GM21529 (cell line): ENCODE measurements at regions not wholly inside any gene's neighbourhood (a gene's known extent, or its start where the extent isn't known, plus 50 kb on each side); places are given as distances from the start of the nearest gene placed in this dataset.

Experiments used
- ATAC-seq: cut with Tn5 transposase; IDR thresholded peaks from one replicate; pipeline ENCODE4 v1.9.1; 2021; ENCODE audit not compliant: unreplicated experiment

GRCh38 chr3:117490716-117491115 lies 781.1 kb downstream of the TUSC7 start:
- no peak for ATAC-seq

GRCh38 chr3:117495620-117496019 lies 786.0 kb downstream of the TUSC7 start:
- no peak for ATAC-seq

DNA sequence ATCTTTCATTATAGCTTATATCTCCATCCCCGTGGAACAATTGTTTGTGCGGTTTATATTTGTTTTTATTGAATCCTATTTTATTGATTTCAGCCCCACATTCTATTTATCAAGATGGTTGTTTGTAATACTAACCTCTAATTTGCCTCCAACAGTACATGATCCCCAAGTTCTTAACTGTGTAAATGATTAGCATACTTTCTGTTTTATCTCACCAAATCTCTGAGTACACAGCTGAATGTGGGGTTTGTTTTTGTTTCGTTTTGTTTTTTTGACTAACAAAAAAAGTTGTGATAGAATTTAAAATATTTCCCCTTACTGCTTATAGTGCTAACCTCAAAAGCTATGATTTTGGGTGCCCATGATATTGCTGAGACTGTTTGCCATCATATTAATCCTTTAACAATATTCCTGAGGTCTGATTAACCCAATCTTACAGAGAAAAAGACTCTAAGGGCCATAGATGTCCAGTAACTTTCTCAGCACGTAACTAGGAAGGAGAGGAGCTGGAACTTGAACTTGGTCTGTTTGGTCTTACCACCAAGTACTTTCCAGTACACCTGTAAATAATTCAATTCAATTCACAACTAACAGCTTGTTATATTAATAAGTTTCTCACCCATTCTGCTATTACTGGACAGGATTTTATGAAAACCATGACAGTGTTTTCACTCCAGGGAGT lies 789.8 kb downstream of the TUSC7 start:
- ATAC-seq = no peak

- no peak for ATAC-seq
Observed at GRCh38 chr3:117507958-117508357, 798.4 kb downstream of the TUSC7 start.

GRCh38 chr3:117509858-117510257 lies 800.3 kb downstream of the TUSC7 start:
- ATAC-seq = no peak

- ATAC-seq = no peak
Observed at GRCh38 chr3:117510396-117510795, 800.8 kb downstream of the TUSC7 start.

DNA sequence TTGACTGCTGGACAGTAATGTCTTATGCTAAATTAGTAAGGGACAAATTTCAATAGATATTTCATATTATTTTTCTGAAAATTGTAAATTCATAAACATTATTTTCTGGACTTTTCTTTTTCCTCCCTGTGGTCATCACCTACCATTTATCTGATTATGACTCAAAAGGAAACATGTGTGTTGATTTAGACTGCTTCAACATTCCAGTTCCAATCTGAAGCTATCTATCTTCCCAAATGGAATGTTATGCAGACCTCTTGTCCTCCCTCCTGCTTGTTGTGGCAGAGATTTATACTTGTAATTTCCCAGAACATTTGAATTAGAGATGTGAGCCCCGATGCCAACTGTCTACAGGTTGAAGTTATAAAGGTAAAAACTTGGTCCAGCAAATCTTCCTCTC lies 803.4 kb downstream of the TUSC7 start:
- no peak for ATAC-seq

DNA sequence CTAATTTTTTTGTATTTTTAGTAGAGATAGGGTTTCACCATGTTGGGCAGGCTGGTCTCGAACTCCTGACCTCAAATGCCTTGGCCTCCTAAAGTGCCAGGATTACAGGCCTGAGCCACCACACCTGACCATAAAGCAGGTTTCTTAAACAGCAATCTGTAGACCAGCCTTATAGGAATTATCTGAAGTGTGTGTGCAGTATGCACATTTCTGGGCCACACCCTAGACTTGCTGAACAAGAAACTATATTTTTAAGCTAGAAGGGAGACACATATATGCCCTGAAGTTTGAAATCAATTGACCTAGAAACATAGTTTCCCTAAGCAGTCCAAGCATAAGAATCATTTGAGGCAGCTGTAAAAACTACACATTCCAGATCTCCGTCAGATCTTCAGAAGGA lies 805.7 kb downstream of the TUSC7 start:
- ATAC-seq = no peak

- no peak for ATAC-seq
Observed at GRCh38 chr3:117518364-117518763, 808.8 kb downstream of the TUSC7 start.

- no peak for ATAC-seq
Observed at GRCh38 chr3:117519776-117520175, 810.2 kb downstream of the TUSC7 start.

- ATAC-seq = no peak
Observed at GRCh38 chr3:117520582-117520981, 811.0 kb downstream of the TUSC7 start.

DNA sequence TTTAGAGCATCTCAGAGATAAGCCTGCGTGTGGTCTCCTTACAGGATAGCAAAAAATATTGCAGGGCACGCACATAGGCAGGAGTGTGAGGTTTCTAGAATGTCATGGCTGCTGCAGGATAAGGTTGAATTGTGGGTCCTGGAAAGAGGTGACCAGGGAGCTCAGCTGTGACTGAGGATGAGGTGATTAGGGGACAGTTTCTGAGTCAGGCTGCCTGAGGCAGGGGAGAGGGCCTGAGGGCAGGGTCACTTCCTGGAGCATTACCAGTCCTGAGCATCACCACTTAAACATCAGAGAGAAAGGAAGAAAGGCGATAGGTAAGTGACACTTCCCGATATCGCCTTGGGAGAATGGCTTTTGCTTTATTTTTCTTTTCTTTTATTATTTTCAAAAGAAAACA lies 813.8 kb downstream of the TUSC7 start:
- ATAC-seq = no peak

DNA sequence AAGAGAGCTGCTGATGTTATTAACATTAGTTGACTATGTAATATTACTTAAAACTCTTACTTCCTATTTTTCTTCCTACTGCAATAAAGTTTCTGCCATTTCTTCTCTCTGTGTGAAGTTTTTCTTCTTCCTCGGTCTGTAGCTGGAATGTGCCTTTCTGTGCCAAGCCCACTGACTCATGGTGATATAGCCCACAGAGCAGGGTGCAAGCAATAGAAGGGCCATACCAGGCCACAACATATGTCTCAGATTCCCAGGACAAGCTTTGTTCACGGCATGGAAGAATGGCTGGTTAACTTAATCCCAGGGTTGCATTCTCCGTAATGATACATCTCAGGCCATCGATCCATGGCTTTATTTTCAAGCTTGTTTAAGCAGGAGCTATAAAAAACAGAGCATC lies 815.3 kb downstream of the TUSC7 start:
- no peak for ATAC-seq

DNA sequence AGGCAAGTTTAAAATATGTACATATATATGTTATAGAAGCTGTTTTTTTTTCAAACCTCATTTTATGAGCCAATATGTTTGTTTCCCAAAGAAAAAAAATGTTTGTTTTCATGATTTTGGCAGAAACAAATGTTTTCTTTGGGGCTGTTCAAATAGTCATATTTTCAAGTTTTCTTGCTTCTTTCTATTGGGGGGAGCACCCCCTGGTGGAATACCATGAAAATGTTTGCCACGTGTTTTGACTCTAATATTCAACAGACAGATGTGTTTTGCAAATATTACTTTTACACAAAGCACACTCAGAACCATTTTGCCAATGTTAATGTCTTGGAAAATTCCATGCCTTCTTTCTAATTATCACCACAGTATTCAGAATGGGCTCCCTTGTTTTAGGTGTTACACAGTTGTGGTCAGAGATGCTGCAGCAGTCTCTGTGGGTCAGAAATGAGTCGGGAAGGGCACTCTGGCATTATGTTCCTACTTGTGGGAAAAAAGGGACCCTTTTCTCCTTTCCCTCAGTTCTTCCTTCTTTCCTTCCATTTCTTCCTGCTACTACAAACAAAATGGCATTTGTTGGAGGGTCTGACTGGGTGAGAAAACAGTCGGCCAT lies 817.0 kb downstream of the TUSC7 start:
- peak; percentile 62 for ATAC-seq

DNA sequence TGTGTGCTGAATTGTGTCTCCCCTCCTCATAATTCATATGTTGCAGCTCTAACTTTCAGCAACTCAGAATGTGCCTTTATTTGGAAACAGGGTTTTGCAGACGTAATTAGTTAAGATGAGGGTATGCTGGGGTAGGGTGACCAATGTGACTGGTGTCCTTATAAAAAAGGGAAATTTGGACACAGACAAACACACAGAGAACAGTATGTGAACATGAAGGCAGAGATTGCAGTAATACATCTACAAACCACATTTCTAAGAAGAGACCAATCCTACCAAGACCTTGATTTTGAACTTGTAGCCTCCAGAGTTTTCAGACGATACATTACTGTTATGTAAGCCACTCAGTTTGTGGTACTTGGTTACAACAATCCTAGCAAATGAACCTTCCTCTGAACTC lies 817.8 kb downstream of the TUSC7 start:
- ATAC-seq = no peak

- no peak for ATAC-seq
Observed at GRCh38 chr3:117528688-117529087, 819.1 kb downstream of the TUSC7 start.

DNA sequence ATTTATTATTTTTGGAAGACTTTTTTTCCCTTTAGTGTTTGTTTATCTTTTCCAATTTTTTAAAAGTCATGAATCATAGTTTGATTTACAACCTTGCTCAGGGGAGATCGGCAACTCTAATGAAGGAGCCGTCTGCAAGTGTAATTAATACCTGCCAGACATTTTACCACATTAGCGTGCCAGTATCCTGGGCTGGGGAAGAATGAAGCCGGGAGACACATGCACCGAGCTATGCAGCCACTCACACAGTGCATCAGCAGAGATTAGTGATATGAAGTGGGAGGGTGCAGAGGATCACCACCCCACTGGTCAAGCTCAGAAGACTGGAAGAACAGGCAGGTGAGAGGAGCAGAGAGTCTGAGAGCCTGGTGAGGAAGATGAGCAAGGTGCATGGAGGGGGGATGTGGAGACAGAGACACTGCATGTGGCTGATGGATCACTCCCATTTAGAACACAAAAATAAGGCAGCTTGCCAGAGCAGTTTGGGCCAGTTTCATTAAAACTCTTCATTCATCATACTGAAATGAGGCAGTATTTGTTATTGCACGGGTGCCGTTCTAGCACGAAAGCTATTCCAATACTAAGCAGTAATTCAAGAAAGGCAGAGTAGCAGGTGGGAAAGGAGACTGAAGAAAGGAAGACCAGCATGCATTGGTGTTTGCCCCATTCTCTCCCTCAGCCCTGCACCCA lies 821.6 kb downstream of the TUSC7 start:
- ATAC-seq = no peak

DNA sequence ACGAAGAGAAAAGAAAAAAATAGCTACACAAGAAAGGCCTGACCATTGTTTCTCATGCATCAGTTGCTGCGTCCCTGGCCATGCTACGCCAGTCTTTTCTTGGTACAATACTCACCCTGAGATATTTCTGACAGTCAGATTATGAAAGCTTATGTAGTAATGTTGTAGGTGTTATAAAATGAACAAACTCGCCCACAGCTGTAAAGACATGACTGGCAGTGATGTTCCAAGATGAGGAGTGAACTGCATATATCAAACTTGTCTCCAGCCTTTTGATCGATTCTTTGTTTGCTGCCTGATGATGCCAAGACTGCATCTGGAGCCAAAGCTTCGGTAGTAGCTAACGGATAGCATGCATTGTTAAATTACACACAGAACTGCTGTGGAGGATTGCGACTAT lies 822.7 kb downstream of the TUSC7 start:
- no peak for ATAC-seq

GRCh38 chr3:117534138-117534537 lies 824.6 kb downstream of the TUSC7 start:
- ATAC-seq = no peak

DNA sequence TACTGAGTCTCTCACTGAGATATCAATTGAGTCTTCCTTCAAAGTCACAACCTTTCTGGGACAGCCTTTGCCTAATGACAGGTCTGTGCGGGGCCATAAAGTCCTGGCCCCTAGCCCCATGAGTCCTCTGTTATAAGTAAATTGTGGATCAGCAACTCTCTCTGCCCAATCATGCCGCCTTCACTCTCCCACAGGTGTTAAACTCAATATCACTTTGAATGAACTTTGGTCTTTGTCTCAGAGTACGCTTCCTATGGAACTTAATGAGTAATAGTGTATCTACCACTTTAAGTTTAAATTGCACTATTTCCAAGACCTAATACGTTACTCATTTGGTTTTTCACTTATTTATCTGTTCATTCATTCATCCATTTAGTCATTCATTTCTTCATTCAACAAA lies 826.4 kb downstream of the TUSC7 start:
- no peak for ATAC-seq

DNA sequence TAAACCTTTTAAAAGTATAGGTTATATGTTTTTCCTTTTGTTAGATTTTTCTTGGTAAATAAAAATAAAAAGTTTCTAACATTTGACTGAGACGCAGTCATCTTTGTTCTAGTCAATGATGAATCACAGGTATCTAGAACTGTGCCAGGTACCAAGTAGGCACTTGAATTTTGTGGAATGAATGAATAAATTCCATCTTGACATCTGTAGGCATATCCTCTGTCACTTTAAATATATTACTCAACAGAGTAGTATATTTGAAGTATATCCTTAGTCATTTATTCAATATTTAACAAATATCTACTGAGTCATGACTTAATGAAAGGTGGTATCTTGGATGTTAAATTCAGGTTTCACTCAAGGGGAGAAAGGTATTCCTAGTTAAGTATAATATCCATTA lies 828.4 kb downstream of the TUSC7 start:
- no peak for ATAC-seq

DNA sequence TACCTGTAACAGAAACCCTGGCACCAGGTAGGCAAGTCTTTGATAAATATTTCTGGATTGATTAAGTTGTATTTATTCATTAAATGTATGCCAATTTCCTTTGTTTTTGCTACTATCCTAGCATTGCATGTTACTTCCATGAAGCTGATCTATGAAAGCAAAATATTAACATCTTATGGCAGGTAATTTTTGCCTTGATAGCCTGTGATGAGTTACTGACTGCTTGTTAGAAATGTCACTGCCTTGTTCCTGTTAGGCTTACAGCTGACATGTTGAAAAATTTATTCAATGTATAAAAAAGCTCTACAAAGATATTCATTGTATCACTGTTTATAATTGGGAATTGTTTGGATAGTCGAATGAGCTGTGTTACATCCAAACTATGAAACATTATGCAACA lies 830.1 kb downstream of the TUSC7 start:
- no peak for ATAC-seq
